ENCODE measurements at regions not wholly inside any gene's neighbourhood (a gene's known extent, or its start where the extent isn't known, plus 50 kb on each side); places are given as distances from the start of the nearest gene placed in this dataset.

DNA sequence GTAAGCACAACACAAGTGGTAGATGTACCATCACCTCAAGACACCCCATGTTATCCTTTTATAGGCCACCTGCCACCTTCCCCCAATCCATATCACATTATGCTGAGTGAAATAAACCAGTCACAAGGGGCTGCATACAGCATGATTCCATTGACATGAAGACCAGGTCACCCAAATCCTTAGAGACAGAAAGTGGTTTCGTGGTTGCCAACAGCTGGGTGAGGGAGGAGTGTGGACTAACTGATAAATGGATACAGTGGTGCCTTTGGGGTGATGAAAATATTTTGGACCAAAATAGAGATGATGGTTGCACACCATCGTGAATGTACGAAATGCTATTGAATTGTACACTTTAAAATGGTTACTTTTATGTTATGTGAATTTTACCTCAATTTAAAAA, 65.7 kb upstream of the DMD start:
- intact Hi-C loops (cut with DNase I; ENCODE audit: low total_unique reads) = no loop called here
- no peak for TF ChIP-seq POLR2A (IDR thresholded peaks at IDR 0.05)
- 86% methylated on average over 3 of the region's 3 CpGs for WGBS, 2 donors
- DNase-seq (ENCODE audit: low spot score in 2 of 2) = no peak
- no peak overlapping the region for H3K4me3 ChIP-seq (ENCODE audit: low read depth, poor library complexity, severe bottlenecking)

DNA sequence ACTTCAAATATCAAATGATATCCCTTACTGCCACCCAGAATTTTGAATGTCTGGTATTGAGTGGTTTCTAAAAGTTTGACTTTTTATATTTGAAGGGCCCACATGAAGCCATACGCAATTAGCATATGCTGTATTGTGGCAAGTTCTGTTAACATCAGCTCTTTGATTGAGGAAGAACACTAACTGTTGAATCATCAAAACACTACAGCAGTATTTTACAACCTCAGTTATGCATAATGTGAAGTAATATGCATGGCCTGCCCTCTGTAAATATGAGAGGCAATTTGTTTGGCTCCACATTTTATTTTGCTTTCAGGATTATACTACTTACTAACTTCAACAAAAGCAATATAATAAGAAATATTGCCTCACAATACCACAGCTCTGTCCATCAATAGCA, 62.2 kb upstream of the DMD start:
- H3K4me3 ChIP-seq (ENCODE audit: low read depth, poor library complexity, severe bottlenecking) = no peak overlapping the region
- WGBS, 2 donors = 72 to 82% methylated on average over 1 of the region's 1 CpG
- intact Hi-C loops (cut with DNase I; ENCODE audit: low total_unique reads) = no loop called here
- TF ChIP-seq POLR2A (IDR thresholded peaks at IDR 0.05) = no peak
- TF ChIP-seq, protein P1, sequence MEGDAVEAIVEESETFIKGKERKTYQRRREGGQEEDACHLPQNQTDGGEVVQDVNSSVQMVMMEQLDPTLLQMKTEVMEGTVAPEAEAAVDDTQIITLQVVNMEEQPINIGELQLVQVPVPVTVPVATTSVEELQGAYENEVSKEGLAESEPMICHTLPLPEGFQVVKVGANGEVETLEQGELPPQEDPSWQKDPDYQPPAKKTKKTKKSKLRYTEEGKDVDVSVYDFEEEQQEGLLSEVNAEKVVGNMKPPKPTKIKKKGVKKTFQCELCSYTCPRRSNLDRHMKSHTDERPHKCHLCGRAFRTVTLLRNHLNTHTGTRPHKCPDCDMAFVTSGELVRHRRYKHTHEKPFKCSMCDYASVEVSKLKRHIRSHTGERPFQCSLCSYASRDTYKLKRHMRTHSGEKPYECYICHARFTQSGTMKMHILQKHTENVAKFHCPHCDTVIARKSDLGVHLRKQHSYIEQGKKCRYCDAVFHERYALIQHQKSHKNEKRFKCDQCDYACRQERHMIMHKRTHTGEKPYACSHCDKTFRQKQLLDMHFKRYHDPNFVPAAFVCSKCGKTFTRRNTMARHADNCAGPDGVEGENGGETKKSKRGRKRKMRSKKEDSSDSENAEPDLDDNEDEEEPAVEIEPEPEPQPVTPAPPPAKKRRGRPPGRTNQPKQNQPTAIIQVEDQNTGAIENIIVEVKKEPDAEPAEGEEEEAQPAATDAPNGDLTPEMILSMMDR (IDR thresholded peaks at IDR 0.05) = no peak
- no peak for DNase-seq (ENCODE audit: low spot score in 2 of 2)

DNA sequence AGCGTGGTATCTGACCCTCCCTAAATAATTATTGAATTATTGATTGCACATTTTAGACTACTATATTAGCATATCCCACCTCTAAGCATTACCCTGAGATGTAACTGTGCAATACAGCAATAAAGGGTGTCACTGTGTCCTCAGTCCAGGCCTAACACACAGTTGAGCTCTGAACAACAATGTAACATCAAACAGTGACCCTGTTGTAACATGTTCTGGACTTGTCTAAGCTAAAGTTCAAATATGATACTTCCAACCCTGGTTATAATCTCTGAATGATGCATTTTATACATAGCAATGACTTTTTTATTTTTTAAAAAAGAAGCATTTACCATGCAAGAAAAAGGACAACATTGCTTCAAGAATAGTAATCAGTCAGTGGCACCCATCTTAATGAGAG, 61.6 kb upstream of the DMD start:
- 42 to 65% methylated on average over 1 of the region's 1 CpG for WGBS, 2 donors
- TF ChIP-seq, protein P1 (IDR thresholded peaks at IDR 0.05) = no peak
- no peak for TF ChIP-seq POLR2A (IDR thresholded peaks at IDR 0.05)
- no peak overlapping the region for H3K4me3 ChIP-seq (ENCODE audit: low read depth, poor library complexity, severe bottlenecking)
- no peak for DNase-seq (ENCODE audit: low spot score in 2 of 2)
- intact Hi-C loops (cut with DNase I; ENCODE audit: low total_unique reads) = no loop called here
